ENCODE measurements at regions not wholly inside any gene's neighbourhood (a gene's known extent, or its start where the extent isn't known, plus 50 kb on each side); places are given as distances from the start of the nearest gene placed in this dataset.

DNA sequence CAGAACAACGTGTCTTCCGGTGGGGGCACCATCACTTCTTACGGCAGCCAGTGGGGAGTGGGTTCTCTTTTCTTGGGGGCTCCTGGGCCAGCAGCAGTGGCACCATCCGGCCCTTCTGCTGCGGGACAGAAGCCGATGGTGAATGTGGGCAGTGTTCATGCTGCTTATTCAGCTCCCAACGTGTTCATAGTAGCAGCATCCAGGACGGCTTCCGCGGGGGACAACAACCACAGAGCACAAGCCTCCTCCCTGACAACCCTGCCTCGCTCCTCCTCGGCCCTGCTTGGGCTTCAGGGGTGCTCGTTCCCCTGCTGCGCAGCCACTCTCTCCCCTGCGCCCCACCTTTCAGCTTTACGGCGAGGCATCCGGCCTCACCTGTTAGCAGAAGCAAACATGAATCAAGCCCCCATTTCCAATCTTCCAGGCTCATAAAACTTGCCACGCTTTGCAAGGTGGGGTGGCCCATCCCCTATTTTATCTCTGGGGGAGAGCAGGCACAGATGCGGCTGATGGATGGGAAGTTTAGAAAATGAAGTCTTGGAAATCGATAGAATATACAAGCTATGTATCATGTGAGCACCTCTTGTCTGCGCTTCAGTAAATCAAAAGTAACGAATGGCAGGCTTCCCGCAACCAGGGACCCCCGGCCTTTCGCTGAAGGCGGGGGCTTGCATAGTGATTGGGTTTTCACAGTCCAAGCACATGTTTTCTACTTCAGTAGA is 191.8 kb upstream of the NECTIN1 start:
- intact Hi-C loops (cut with DNase I), result no loop called here
- no peaks in the 10 kb centered on the region for H3K27me3 ChIP-seq

GRCh38 chr11:119919656-119920055 is 190.7 kb upstream of the NECTIN1 start:
- H3K27me3 ChIP-seq, result no peaks in the 10 kb centered on the region
- no peaks in the 10 kb centered on the region for H3K4me1 ChIP-seq
- H3K27ac ChIP-seq, result no peak overlapping the region
- TF ChIP-seq, protein P1, sequence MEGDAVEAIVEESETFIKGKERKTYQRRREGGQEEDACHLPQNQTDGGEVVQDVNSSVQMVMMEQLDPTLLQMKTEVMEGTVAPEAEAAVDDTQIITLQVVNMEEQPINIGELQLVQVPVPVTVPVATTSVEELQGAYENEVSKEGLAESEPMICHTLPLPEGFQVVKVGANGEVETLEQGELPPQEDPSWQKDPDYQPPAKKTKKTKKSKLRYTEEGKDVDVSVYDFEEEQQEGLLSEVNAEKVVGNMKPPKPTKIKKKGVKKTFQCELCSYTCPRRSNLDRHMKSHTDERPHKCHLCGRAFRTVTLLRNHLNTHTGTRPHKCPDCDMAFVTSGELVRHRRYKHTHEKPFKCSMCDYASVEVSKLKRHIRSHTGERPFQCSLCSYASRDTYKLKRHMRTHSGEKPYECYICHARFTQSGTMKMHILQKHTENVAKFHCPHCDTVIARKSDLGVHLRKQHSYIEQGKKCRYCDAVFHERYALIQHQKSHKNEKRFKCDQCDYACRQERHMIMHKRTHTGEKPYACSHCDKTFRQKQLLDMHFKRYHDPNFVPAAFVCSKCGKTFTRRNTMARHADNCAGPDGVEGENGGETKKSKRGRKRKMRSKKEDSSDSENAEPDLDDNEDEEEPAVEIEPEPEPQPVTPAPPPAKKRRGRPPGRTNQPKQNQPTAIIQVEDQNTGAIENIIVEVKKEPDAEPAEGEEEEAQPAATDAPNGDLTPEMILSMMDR (IDR thresholded peaks at IDR 0.05), result no peak
- TF ChIP-seq POLR2A (IDR thresholded peaks at IDR 0.05) (no peak), POLR2AphosphoS5 (IDR thresholded peaks at IDR 0.05; ENCODE audit: insufficient read depth in 1 of 2, low read depth in 1 of 2) (no peak)
- no peaks in the 10 kb centered on the region for H3K9me3 ChIP-seq
- intact Hi-C loops (cut with DNase I), result no loop called here
- DNase-seq (ENCODE audit: extremely low spot score in 2 of 2), result no peak
- no peak overlapping the region for H3K4me3 ChIP-seq
- H3K36me3 ChIP-seq, result no peaks in the 10 kb centered on the region

More for the DNA sequence above, 191.8 kb upstream of the NECTIN1 start:
- Histone ChIP-seq H3K4me1 (no peaks in the 10 kb centered on the region), H3K36me3 (no peaks in the 10 kb centered on the region), H3K27ac (no peak overlapping the region), H3K4me3 (no peak overlapping the region), H3K9me3 (no peaks in the 10 kb centered on the region)
- TF ChIP-seq, protein P1 (IDR thresholded peaks at IDR 0.05), result no peak
- TF ChIP-seq POLR2AphosphoS5 (IDR thresholded peaks at IDR 0.05; ENCODE audit: insufficient read depth in 1 of 2, low read depth in 1 of 2), result no peak
- no peak for TF ChIP-seq POLR2A (IDR thresholded peaks at IDR 0.05)
- no peak for DNase-seq (ENCODE audit: extremely low spot score in 2 of 2)

DNA sequence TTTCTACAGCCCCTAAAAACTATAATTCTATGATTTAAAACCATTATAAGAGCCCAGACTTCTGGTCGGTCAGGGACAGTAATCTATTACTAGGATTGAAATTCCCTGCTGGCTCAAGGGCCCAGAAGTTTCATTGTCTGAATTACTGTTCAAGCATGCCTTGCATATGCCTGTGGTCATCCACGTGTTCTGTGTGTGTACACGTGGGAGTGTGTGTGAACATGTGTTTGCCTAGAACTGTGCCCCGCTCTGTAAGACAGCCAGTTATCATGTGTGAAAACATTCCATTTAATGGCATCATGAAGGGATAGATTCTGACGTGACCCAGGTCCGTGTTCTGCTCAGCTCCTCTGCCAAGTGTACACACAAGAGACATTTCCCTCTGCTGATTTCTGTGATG is 189.3 kb upstream of the NECTIN1 start:
- Histone ChIP-seq H3K27me3 (no peaks in the 10 kb centered on the region), H3K9me3 (no peaks in the 10 kb centered on the region), H3K4me1 (no peaks in the 10 kb centered on the region), H3K36me3 (no peaks in the 10 kb centered on the region), H3K4me3 (no peak overlapping the region), H3K27ac (no peak overlapping the region)
- TF ChIP-seq POLR2A (IDR thresholded peaks at IDR 0.05), result no peak
- TF ChIP-seq, protein P1 (IDR thresholded peaks at IDR 0.05), result no peak
- TF ChIP-seq POLR2AphosphoS5 (IDR thresholded peaks at IDR 0.05; ENCODE audit: insufficient read depth in 1 of 2, low read depth in 1 of 2), result no peak
- intact Hi-C loops (cut with DNase I), result no loop called here
- no peak for DNase-seq (ENCODE audit: extremely low spot score in 2 of 2)

DNA sequence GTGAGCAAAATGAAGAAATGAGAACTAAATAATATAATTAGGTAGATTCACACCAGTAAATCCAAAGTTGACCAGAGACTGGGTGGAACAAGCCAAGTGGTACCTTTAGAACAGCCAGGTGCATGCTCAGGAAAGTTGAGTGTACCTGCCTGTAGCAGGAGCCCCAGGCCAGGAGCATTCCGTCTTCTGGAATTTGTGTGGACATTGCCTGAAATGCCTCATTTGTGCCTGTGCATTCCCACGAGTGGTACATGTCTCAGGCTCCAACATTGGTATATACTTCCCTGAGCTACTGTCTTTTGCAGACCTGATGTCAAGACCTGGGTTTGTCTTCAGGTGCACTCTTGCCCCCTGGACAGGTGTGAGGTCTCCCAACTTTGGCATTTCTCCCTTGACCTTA is 187.6 kb upstream of the NECTIN1 start:
- H3K4me3 ChIP-seq, result no peak overlapping the region
- DNase-seq (ENCODE audit: extremely low spot score in 2 of 2), result no peak
- no peaks in the 10 kb centered on the region for H3K4me1 ChIP-seq
- no peaks in the 10 kb centered on the region for H3K36me3 ChIP-seq
- H3K27me3 ChIP-seq, result no peaks in the 10 kb centered on the region
- no peak overlapping the region for H3K27ac ChIP-seq
- intact Hi-C loops (cut with DNase I), result no loop called here
- H3K9me3 ChIP-seq, result no peaks in the 10 kb centered on the region
- TF ChIP-seq, protein P1 (IDR thresholded peaks at IDR 0.05), result no peak
- TF ChIP-seq POLR2A (IDR thresholded peaks at IDR 0.05) (no peak), POLR2AphosphoS5 (IDR thresholded peaks at IDR 0.05; ENCODE audit: insufficient read depth in 1 of 2, low read depth in 1 of 2) (no peak)

GRCh38 chr11:119912229-119912628 is 183.2 kb upstream of the NECTIN1 start:
- no peak for DNase-seq (ENCODE audit: extremely low spot score in 2 of 2)
- Histone ChIP-seq H3K27me3 (no peaks in the 10 kb centered on the region), H3K27ac (no peak overlapping the region), H3K9me3 (no peaks in the 10 kb centered on the region), H3K36me3 (no peaks in the 10 kb centered on the region), H3K4me1 (no peaks in the 10 kb centered on the region), H3K4me3 (no peak overlapping the region)
- TF ChIP-seq, protein P1 (IDR thresholded peaks at IDR 0.05), result no peak
- TF ChIP-seq POLR2A (IDR thresholded peaks at IDR 0.05) (no peak), POLR2AphosphoS5 (IDR thresholded peaks at IDR 0.05; ENCODE audit: insufficient read depth in 1 of 2, low read depth in 1 of 2) (no peak)
- intact Hi-C loops (cut with DNase I), result no loop called here
